ENCODE measurements at regions not wholly inside any gene's neighbourhood (a gene's known extent, or its start where the extent isn't known, plus 50 kb on each side); places are given as distances from the start of the nearest gene placed in this dataset.

DNA sequence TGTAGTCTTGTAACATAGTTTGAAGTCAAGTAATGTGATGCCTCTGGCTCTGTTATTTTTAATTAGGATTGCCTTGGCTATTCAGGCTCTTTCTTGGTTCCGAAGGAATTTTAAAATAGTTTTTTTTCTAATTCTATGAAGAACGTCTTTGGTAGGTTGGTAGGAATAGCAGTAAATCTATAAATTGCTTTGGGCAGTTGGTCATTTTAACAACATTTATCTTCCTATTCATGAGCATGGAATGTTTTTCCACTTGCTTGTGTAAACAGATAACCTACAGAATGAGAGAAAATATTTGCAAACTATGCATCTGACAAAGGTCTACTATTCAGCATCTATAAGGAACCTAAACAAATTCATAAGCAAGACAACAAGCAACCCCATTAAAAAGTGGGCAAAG lies 173.2 kb upstream of the TRPC7 start:
- no peak for DNase-seq (ENCODE audit: low spot score)

GRCh38 chr5:136529081-136529480 lies 163.7 kb upstream of the TRPC7 start:
- DNase-seq (ENCODE audit: low spot score), result no peak

DNA sequence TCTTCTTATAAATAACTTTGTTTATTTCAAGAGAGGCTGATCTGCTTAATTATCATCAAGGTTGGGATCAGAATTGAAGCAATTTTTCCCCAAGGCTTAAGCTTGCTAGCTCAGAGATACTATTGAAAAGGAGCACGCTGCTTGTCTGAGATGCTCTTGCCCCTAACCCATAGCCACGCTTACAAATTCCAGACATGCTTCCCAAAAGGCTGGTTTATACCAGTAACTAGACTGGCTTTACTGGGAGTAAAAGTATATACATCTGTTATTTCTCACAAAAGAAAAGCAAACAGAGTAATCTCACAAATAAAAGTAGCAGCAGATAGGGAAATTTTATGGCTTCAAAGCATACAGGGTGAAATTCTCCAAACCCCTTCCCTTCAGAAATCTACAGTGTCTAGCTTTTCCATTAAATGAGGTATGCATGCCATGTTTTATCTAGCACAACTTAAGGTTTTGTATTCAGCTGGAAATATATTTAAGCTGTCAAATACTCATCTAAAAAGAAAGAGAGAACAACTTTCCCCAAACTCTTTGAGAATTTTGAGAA lies 163.2 kb upstream of the TRPC7 start:
- no peak for DNase-seq (ENCODE audit: low spot score)

DNA sequence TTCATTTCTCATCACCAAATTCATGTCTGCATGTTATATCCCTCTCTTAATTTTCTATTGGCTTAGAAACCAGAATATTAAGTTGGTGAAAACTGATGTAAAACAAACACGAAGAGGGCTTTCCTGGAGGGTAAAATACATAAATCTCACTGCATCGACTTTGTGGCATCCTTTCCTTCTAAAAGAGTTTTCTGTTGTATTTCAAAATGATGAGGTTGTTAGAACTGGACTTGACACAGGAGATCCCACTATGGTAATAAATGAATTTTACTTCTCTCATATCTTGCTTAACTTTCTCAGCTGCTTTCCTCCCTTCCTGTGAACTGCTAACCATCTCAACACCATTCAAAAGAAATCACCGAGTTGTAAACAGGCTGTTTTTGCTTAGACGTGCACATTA lies 162.0 kb upstream of the TRPC7 start:
- DNase-seq (ENCODE audit: low spot score), result no peak

DNA sequence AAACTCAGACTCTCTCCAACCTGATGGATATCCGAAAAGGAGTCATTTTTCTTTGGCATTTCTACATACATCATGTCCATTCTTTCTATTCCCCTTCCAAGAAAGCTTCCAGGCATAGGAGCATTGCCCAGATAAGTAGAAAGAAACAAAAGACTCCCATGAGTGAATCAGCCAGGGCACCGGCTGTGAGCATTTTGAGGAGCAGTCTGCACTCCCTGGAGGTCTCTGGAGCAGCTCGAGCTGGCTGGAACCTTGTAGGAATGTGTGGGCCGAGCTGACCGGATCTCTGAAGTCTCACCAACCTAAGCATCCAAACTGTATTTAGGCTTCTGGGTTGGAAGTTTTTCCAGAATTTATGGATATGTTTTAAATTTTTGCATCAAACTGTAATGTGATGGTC lies 161.4 kb upstream of the TRPC7 start:
- DNase-seq (ENCODE audit: low spot score), result no peak

DNA sequence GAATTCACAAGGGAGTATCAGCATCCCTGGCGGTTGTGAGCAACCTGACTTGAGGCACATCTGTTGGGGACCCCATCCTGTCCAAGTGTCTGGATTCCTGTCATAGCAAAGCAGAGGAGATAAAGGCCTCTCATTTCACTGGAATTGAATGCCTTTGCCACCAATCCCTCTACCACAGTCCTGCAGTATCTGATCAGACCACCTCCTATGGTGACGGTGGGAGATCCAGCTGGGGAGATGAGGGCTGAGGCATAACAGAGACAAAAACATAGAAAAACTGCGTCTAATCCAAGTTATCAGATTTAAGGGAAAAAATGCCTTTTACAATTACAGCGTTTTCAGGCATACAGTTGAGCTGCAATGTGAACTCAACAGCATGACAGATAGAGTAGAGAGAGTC lies 160.7 kb upstream of the TRPC7 start:
- no peak for DNase-seq (ENCODE audit: low spot score)

GRCh38 chr5:136525597-136525996 lies 160.3 kb upstream of the TRPC7 start:
- DNase-seq (ENCODE audit: low spot score), result no peak

- no peak for DNase-seq (ENCODE audit: low spot score)
These were observed 157.0 kb upstream of the TRPC7 start for GRCh38 chr5:136522217-136522956.

DNA sequence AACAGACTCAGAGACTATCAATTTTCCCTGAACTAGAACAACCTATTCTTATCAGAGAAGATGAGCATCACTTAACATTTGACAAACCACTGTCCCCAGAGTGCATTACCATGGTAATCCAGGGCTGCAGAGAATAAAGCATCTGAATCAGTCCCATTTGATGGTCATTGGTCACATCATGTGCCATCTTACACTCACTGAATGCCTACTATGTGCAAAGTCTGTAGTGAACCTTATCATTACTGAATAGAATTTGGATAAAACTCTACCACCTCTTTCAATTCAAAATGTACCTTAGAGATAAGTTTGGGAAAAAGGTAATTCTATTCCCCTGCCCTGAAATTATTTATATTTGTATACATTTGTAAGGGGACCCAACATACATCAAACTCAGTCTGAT lies 156.4 kb upstream of the TRPC7 start:
- no peak for DNase-seq (ENCODE audit: low spot score)

- DNase-seq (ENCODE audit: low spot score), result no peak
These were observed 153.5 kb upstream of the TRPC7 start for GRCh38 chr5:136518814-136519213.

GRCh38 chr5:136518174-136518573 lies 152.8 kb upstream of the TRPC7 start:
- DNase-seq (ENCODE audit: low spot score), result no peak

DNA sequence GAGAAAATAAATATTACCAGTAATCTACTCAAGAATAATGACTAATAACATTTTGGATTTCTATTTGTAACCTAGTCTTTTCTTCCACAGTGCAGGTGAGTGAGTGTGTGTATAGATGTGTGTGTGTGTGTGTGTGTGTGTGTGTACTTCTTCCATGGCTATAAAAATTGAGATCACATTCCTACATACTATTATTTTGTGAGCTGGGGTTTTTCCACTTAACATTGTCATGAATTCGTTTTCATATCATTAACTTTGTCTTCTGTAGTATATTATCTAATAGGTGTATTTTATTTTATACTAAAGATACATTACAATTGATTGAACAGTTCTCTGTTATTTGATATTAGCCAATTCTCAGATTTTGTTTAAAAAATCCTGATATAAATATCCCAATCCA lies 152.4 kb upstream of the TRPC7 start:
- DNase-seq (ENCODE audit: low spot score), result no peak

- no peak for DNase-seq (ENCODE audit: low spot score)
These were observed 151.3 kb upstream of the TRPC7 start for GRCh38 chr5:136516637-136517036.

GRCh38 chr5:136513430-136513829 lies 148.1 kb upstream of the TRPC7 start:
- no peak for DNase-seq (ENCODE audit: low spot score)

- DNase-seq (ENCODE audit: low spot score), result no peak
These were observed 145.7 kb upstream of the TRPC7 start for GRCh38 chr5:136511046-136511445.

- DNase-seq (ENCODE audit: low spot score), result no peak
These were observed 145.1 kb upstream of the TRPC7 start for GRCh38 chr5:136510481-136510880.

GRCh38 chr5:136506131-136506530 lies 140.8 kb upstream of the TRPC7 start:
- no peak for DNase-seq (ENCODE audit: low spot score)

- DNase-seq (ENCODE audit: low spot score), result no peak
These were observed 135.8 kb upstream of the TRPC7 start for GRCh38 chr5:136501133-136501532.

- no peak for DNase-seq (ENCODE audit: low spot score)
These were observed 127.2 kb upstream of the TRPC7 start for GRCh38 chr5:136492587-136492986.

DNA sequence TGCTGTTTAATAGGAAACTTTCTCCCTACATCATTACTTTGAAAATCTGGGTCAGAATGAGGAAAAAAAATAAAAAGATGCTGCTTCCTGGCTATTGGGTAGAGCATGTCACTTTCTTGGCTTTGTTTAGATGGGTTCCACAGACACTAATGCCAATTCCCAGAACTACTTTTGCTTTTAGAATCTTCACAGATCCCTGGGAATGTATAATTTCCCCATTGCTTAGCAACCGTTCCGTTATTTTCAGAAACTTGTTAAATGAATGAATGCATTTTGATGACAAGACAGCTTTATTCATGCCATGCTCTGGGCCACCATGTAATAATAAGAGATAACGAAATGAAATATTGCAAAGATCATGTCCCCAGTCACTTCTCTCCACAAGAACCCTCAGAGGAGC lies 126.5 kb upstream of the TRPC7 start:
- no peak for DNase-seq (ENCODE audit: low spot score)

- no peak for DNase-seq (ENCODE audit: low spot score)
These were observed 119.5 kb upstream of the TRPC7 start for GRCh38 chr5:136484808-136485325.

GRCh38 chr5:136482206-136482605 lies 116.9 kb upstream of the TRPC7 start:
- no peak for DNase-seq (ENCODE audit: low spot score)

- no peak for DNase-seq (ENCODE audit: low spot score)
These were observed 109.1 kb upstream of the TRPC7 start for GRCh38 chr5:136474466-136474865.

- DNase-seq (ENCODE audit: low spot score), result no peak
These were observed 102.3 kb upstream of the TRPC7 start for GRCh38 chr5:136467632-136468031.

Measured in AG08395 (cell line).